Transverse colon (tissue), 4 donors: ENCODE measurements at regions not wholly inside any gene's neighbourhood (a gene's known extent, or its start where the extent isn't known, plus 50 kb on each side); places are given as distances from the start of the nearest gene placed in this dataset.

Experiments
- DNase-seq: peaks from one replicate; pipeline ENCODE4 v3.0.0-alpha.2; 2019
- H3K27ac ChIP-seq, 4 donors: fragments of 200-600 bp; sonication (generic); 2 replicates each; pipeline ENCODE4 v1.5.1; 2016 to 2018; ENCODE audit warnings: inconsistent platforms in 4 of 4
- H3K27me3 ChIP-seq: fragments of 200-600 bp; sonication (generic); 2 replicates; pipeline ENCODE4 v1.5.1; 2017; ENCODE audit warnings: inconsistent platforms
- H3K36me3 ChIP-seq, 4 donors: fragments of 200-600 bp; sonication (generic); 2 replicates each; pipeline ENCODE4 v1.5.1; 2017 to 2019; ENCODE audit warnings: inconsistent platforms in 4 of 4
- H3K4me1 ChIP-seq, 4 donors: fragments of 200-600 bp; sonication (generic); 2 replicates each; pipeline ENCODE4 v1.5.1; 2017 to 2020; ENCODE audit warnings: inconsistent platforms in 4 of 4
- H3K4me3 ChIP-seq, 4 donors: fragments of 200-600 bp; sonication (generic); 1 replicate in 1 of 4; 2 replicates in 3 of 4; pipeline versions ENCODE4 v1.5.1 to v1.6.1; 2017 to 2019; ENCODE audit warnings: inconsistent platforms in 4 of 4
- H3K9me3 ChIP-seq, 2 donors: fragments of 200-600 bp; sonication (generic); 2 replicates each; pipeline ENCODE4 v1.5.1; 2017 to 2019; ENCODE audit warnings: inconsistent platforms in 2 of 2
- CTCF ChIP-seq, 5 experiments: fragments of 200-600 bp in 3 of 5; fragments of 450-650 bp in 2 of 5; sonication (generic) in 3 of 5; IDR thresholded peaks; 1 replicate in 2 of 5; 2 replicates in 3 of 5; pipeline ENCODE4 v1.5.1; 2016 to 2017; ENCODE audit warnings: antibody characterized with exemption in 5 of 5, inconsistent platforms in 3 of 5, mild to moderate bottlenecking in 2 of 5, moderate library complexity in 1 of 5
- EP300 ChIP-seq: sonication (generic); formaldehyde crosslinking; IDR thresholded peaks from one replicate; pipeline ENCODE4 v1.6.1; 2017; ENCODE audit warnings: antibody characterized with exemption, low read depth
- POLR2A ChIP-seq: fragments of 450-650 bp; IDR thresholded peaks from one replicate; pipeline ENCODE4 v1.6.1; 2016; ENCODE audit warnings: antibody characterized with exemption, mild to moderate bottlenecking, moderate library complexity
- POLR2AphosphoS5 ChIP-seq, 3 donors: sonication (generic); formaldehyde crosslinking; IDR thresholded peaks; one replicate each; pipeline ENCODE4 v1.6.1; 2016; ENCODE audit warnings: antibody characterized with exemption in 3 of 3
- WGBS, 2 donors: methylation state at CpG; one replicate each; pipeline ENCODE4 v1.1.5; 2018; ENCODE audit warnings: low coverage in 1 of 2; 5-methylcytosine and 5-hydroxymethylcytosine counted together
- in situ Hi-C, 4 donors: fragments of 200-750 bp; cut with MboI; loops; one replicate each; pipeline versions ENCODE4 v1.15.0 to v1.15.1; 2017; ENCODE audit warnings: low sequenced_read_pairs in 3 of 4, low pct_ligation_motif_present in 1 of 4, low pct_unique_long_range_greater_than_20kb in 1 of 4
- intact Hi-C: fragments of 100-400 bp; cut with DNase I; formaldehyde crosslinking; loops from one replicate; pipeline ENCODE4 v1.15.1; 2023; ENCODE audit warnings: low total_unique reads

- Histone ChIP-seq H3K9me3 (peaks cover 3 to 5% of the 10 kb centered on the region in 2 donors), H3K4me1 (no peaks in the 10 kb centered on the region), H3K27ac (no peak overlapping the region), H3K4me3 (no peak overlapping the region), H3K27me3 (no peaks in the 10 kb centered on the region), H3K36me3 (no peaks in the 10 kb centered on the region)
- in situ Hi-C loops (loop anchor here in 1 of 4 donors (25.0 kb wide), 1 partner anchor 104 kb away; no protein-coding TSS in a partner anchor), intact Hi-C loops (no loop called here)
- no peak for DNase-seq
- TF ChIP-seq CTCF (IDR thresholded peaks at IDR 0.05) (no peak), EP300 (no peak), POLR2A (no peak), POLR2AphosphoS5 (IDR thresholded peaks at IDR 0.05) (no peak)
- 38 to 62% methylated on average over 5 to 6 of the region's 6 CpGs for WGBS, 2 donors
These were observed 119.5 kb downstream of the OTUD1 start for GRCh38 chr10:23558361-23558799.

- intact Hi-C loops (no loop called here), in situ Hi-C loops (loop anchor here in 1 of 4 donors (25.0 kb wide), 1 partner anchor 93 kb away; no protein-coding TSS in a partner anchor)
- Histone ChIP-seq H3K36me3 (no peaks in the 10 kb centered on the region), H3K4me3 (no peak overlapping the region), H3K4me1 (no peaks in the 10 kb centered on the region), H3K27me3 (no peaks in the 10 kb centered on the region), H3K27ac (no peak overlapping the region), H3K9me3 (peaks cover 5 to 15% of the 10 kb centered on the region in 2 donors)
- TF ChIP-seq EP300 (no peak), POLR2AphosphoS5 (IDR thresholded peaks at IDR 0.05) (no peak), CTCF (IDR thresholded peaks at IDR 0.05) (no peak), POLR2A (no peak)
- 17 to 42% methylated on average over 1 to 3 of the region's 3 CpGs for WGBS, 2 donors
- DNase-seq, result no peak
These were observed 130.1 kb downstream of the OTUD1 start for GRCh38 chr10:23568996-23569395.

DNA sequence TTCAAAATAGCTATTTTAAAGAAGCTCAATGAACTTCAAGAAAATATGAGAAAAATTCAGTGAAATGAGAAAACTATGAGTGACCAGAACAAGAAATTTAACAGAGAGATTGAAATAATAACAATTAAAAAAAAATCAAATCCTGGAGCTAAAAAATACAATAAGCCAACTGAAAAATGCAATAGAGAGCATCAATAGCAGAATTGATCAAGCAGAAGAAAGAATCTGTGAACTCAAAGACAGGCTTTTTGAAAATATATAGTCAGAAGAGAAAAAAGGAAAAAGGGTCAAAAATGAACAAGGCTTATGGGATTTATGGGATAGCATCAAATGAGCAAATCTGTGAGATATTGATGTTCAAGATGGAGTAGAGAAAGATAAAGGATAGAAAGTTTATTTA is 133.0 kb downstream of the OTUD1 start:
- TF ChIP-seq POLR2A, result no peak
- TF ChIP-seq EP300, result no peak
- TF ChIP-seq POLR2AphosphoS5 (IDR thresholded peaks at IDR 0.05), result no peak
- no peak for TF ChIP-seq CTCF (IDR thresholded peaks at IDR 0.05)
- Histone ChIP-seq H3K4me1 (no peaks in the 10 kb centered on the region), H3K9me3 (peaks cover 5 to 15% of the 10 kb centered on the region in 2 donors), H3K4me3 (no peak overlapping the region), H3K27ac (no peak overlapping the region), H3K36me3 (no peaks in the 10 kb centered on the region), H3K27me3 (no peaks in the 10 kb centered on the region)
- in situ Hi-C loops, result loop anchor here in 1 of 4 donors (25.0 kb wide), 1 partner anchor 90 kb away; no protein-coding TSS in a partner anchor
- no peak for DNase-seq
- intact Hi-C loops, result no loop called here

GRCh38 chr10:23581906-23582450 is 143.1 kb downstream of the OTUD1 start:
- Histone ChIP-seq H3K36me3 (no peaks in the 10 kb centered on the region), H3K4me3 (no peak overlapping the region), H3K9me3 (no peaks in the 10 kb centered on the region), H3K27me3 (no peaks in the 10 kb centered on the region), H3K27ac (no peak overlapping the region), H3K4me1 (no peaks in the 10 kb centered on the region)
- intact Hi-C loops, result no loop called here
- no peak for DNase-seq
- in situ Hi-C loops, result no loop called here
- TF ChIP-seq CTCF (IDR thresholded peaks at IDR 0.05), result no peak
- no peak for TF ChIP-seq EP300
- TF ChIP-seq POLR2A, result no peak
- no peak for TF ChIP-seq POLR2AphosphoS5 (IDR thresholded peaks at IDR 0.05)
- WGBS, 2 donors, result 82% methylated on average over 2 of the region's 2 CpGs; no CpG with 5 or more reads in 1 of the 2 donors
